HEK293 (cell line): ENCODE measurements at regions not wholly inside any gene's neighbourhood (a gene's known extent, or its start where the extent isn't known, plus 50 kb on each side); places are given as distances from the start of the nearest gene placed in this dataset.

Source experiments
- CTCF ChIA-PET: fragments of 350-600 bp; formaldehyde crosslinking; extraction: SDS; loops from one replicate; lab custom pipeline; 2021; ENCODE audit warnings: antibody characterized with exemption; lab: Yijun Ruan, JAX
- POLR2A ChIA-PET: fragments of 300-600 bp; formaldehyde crosslinking; extraction: SDS; loops from one replicate; lab custom pipeline; 2020; ENCODE audit warnings: antibody characterized with exemption, inconsistent platforms; lab: Yijun Ruan, JAX
- H3K27ac ChIP-seq: fragments of 200-500 bp; sonication (Bioruptor generic); 2 replicates; pipeline ENCODE4 v1.5.1; 2014; ENCODE audit warnings: low read depth, low read length, control low read depth, inconsistent platforms; ENCODE audit errors: extremely low read depth
- H3K36me3 ChIP-seq, 2 experiments: fragments of 200-500 bp in 1 of 2; sonication (Bioruptor generic) in 1 of 2; 1 replicate in 1 of 2; 2 replicates in 1 of 2; pipeline ENCODE4 v1.5.1; 2014 to 2017; ENCODE audit warnings: inconsistent platforms in 2 of 2, low read length in 2 of 2; ENCODE audit not compliant: control insufficient read depth in 2 of 2, insufficient read depth in 1 of 2
- H3K4me1 ChIP-seq: fragments of 200-500 bp; sonication (Bioruptor generic); 2 replicates; pipeline ENCODE4 v1.5.1; 2014; ENCODE audit warnings: mild to moderate bottlenecking, low read length, inconsistent platforms; ENCODE audit not compliant: control insufficient read depth, insufficient read depth
- H3K4me3 ChIP-seq: 2 replicates; pipeline ENCODE4 v1.5.1; 2011; ENCODE audit warnings: low read depth, mild to moderate bottlenecking, control low read depth, low read length, moderate library complexity
- H3K9me3 ChIP-seq: fragments of 200-500 bp; sonication (Bioruptor generic); 2 replicates; pipeline ENCODE4 v1.5.1; 2014; ENCODE audit warnings: low read depth, low read length, inconsistent platforms; ENCODE audit not compliant: control insufficient read depth, insufficient read depth
- HIC1 ChIP-seq: fragments of 450-650 bp; formaldehyde crosslinking; IDR thresholded peaks from 2 replicates; pipeline ENCODE4 v1.5.1; 2016; ENCODE audit warnings: missing biosample characterization, missing genetic modification characterization
- HOXA7 ChIP-seq: sonication (generic); formaldehyde crosslinking; IDR thresholded peaks from 2 replicates; pipeline ENCODE4 v1.8.1; 2022; ENCODE audit warnings: missing genetic modification reagents, borderline replicate concordance
- KLF10 ChIP-seq: fragments of 450-650 bp; IDR thresholded peaks from 2 replicates; pipeline ENCODE4 v1.5.1; 2018; ENCODE audit warnings: missing biosample characterization, mild to moderate bottlenecking, missing genetic modification characterization
- PRDM1 ChIP-seq: fragments of 450-650 bp; formaldehyde crosslinking; IDR thresholded peaks from 2 replicates; pipeline ENCODE4; 2016; ENCODE audit warnings: missing biosample characterization, missing genetic modification characterization
- REPIN1 ChIP-seq: fragments of 450-650 bp; formaldehyde crosslinking; IDR thresholded peaks from 2 replicates; pipeline ENCODE4 v1.5.1; 2017; ENCODE audit warnings: missing biosample characterization, missing genetic modification characterization, low read depth
- TRIM28 ChIP-seq: IDR thresholded peaks from 2 replicates; pipeline ENCODE4 v1.6.1; 2011; ENCODE audit warnings: low read length, control low read depth, borderline replicate concordance
- TSHZ1 ChIP-seq: fragments of 450-650 bp; formaldehyde crosslinking; IDR thresholded peaks from 2 replicates; pipeline ENCODE4 v1.5.1; 2016; ENCODE audit warnings: missing biosample characterization, missing genetic modification characterization, borderline replicate concordance
- WT1 ChIP-seq: fragments of 450-650 bp; formaldehyde crosslinking; IDR thresholded peaks from 2 replicates; pipeline ENCODE4 v1.5.1; 2016; ENCODE audit warnings: missing biosample characterization, missing genetic modification characterization
- ZFP3 ChIP-seq: fragments of 450-650 bp; formaldehyde crosslinking; IDR thresholded peaks from 2 replicates; pipeline ENCODE4 v1.5.1; 2016; ENCODE audit warnings: low read depth, missing biosample characterization, missing genetic modification characterization
- ZNF146 ChIP-seq: fragments of 450-650 bp; formaldehyde crosslinking; IDR thresholded peaks from 2 replicates; pipeline ENCODE4 v1.5.1; 2016; ENCODE audit warnings: missing biosample characterization, missing genetic modification characterization
- ZNF148 ChIP-seq: fragments of 450-650 bp; formaldehyde crosslinking; IDR thresholded peaks from 2 replicates; pipeline ENCODE4 v1.5.0; 2017; ENCODE audit warnings: missing biosample characterization, missing genetic modification characterization, borderline replicate concordance
- ZNF157 ChIP-seq: fragments of 450-650 bp; formaldehyde crosslinking; IDR thresholded peaks from 2 replicates; pipeline ENCODE4 v1.5.1; 2016; ENCODE audit warnings: missing biosample characterization, missing genetic modification characterization
- ZNF16 ChIP-seq: fragments of 450-650 bp; formaldehyde crosslinking; IDR thresholded peaks from 2 replicates; pipeline ENCODE4 v1.5.1; 2016; ENCODE audit warnings: low read depth, missing biosample characterization, missing genetic modification characterization
- ZNF202 ChIP-seq: fragments of 450-650 bp; formaldehyde crosslinking; IDR thresholded peaks from 2 replicates; pipeline ENCODE4 v1.5.1; 2016; ENCODE audit warnings: missing biosample characterization, missing genetic modification characterization, borderline replicate concordance
- ZNF239 ChIP-seq: fragments of 450-650 bp; formaldehyde crosslinking; IDR thresholded peaks from 2 replicates; pipeline ENCODE4 v1.5.1; 2016; ENCODE audit warnings: missing biosample characterization, missing genetic modification characterization
- ZNF341 ChIP-seq: fragments of 450-650 bp; formaldehyde crosslinking; IDR thresholded peaks from 2 replicates; pipeline ENCODE4; 2016; ENCODE audit warnings: low read depth, missing biosample characterization, missing genetic modification characterization
- ZNF37A ChIP-seq: fragments of 450-650 bp; IDR thresholded peaks from 2 replicates; pipeline ENCODE4 v1.5.1; 2018; ENCODE audit warnings: missing biosample characterization, missing genetic modification characterization
- ZNF423 ChIP-seq: fragments of 450-650 bp; formaldehyde crosslinking; IDR thresholded peaks from 2 replicates; pipeline ENCODE4 v1.5.1; 2016; ENCODE audit warnings: missing biosample characterization, missing genetic modification characterization
- ZNF433 ChIP-seq: fragments of 450-650 bp; formaldehyde crosslinking; IDR thresholded peaks from 2 replicates; pipeline ENCODE4 v1.5.1; 2016; ENCODE audit warnings: missing biosample characterization, missing genetic modification characterization, low read depth
- ZNF501 ChIP-seq: fragments of 450-650 bp; formaldehyde crosslinking; IDR thresholded peaks from 2 replicates; pipeline ENCODE4 v1.5.1; 2016; ENCODE audit warnings: missing biosample characterization, missing genetic modification characterization
- ZNF549 ChIP-seq: fragments of 450-650 bp; IDR thresholded peaks from 2 replicates; pipeline ENCODE4 v1.5.1; 2018; ENCODE audit warnings: missing biosample characterization, missing genetic modification characterization, mild to moderate bottlenecking, inconsistent platforms, moderate library complexity
- ZNF571 ChIP-seq: fragments of 450-650 bp; formaldehyde crosslinking; IDR thresholded peaks from 2 replicates; pipeline ENCODE4 v1.5.0; 2017; ENCODE audit warnings: missing biosample characterization, missing genetic modification characterization
- ZNF596 ChIP-seq: fragments of 450-650 bp; IDR thresholded peaks from 2 replicates; pipeline ENCODE4 v1.5.0; 2018; ENCODE audit warnings: missing biosample characterization, mild to moderate bottlenecking, missing genetic modification characterization, moderate library complexity
- ZNF621 ChIP-seq: fragments of 450-650 bp; formaldehyde crosslinking; IDR thresholded peaks from 2 replicates; pipeline ENCODE4 v1.5.1; 2017; ENCODE audit warnings: missing biosample characterization, missing genetic modification characterization
- ZNF777 ChIP-seq: fragments of 450-650 bp; formaldehyde crosslinking; IDR thresholded peaks from 2 replicates; pipeline ENCODE4 v1.5.1; 2017; ENCODE audit warnings: missing biosample characterization, missing genetic modification characterization, borderline replicate concordance

DNA sequence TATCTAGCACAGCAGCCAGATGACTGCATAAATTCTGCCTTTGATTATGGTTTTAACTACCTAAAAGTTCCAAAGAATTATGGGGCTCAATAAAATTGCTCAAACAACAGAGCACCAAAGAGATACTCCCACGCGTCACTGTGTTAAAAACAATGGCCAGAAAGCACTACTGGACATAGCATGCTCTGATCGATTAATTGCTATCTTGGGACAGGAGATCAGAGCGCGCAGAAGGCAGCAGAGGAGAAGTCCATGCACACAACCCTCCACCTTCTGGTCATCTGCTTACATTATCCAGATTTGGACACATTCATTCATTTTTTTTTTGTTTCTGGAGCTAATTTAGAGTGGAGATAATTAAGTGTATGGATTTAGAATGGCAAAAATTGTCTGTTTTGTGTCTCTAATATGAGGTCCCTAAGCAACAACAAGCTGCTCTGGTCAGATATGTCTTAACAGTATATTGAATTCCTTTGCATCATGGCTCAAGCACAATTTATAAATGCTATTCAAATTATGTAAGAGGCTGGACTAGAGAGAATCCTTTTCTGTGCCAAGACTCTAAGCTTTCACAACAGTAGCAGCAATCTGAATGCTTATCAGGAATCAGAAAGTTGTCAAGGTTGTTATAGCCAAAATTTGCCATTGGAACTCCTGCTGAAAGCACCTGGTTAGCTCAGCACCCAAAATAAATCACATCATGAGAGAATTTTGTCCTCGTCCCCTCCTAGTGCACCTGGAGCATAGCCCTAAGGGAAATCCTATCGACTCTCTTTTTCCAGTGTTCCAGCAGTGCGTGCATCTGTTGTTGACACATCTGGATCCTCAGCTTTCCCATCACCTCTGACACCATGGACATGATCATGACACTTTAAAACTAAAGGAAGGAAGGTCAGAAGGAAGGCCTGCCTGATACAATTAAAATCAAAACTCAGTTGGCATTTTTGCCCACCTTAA is 98.6 kb upstream of the HMHB1 start (continued):
- no peak for TF ChIP-seq ZNF423 (tag by site-specific recombination)

DNA sequence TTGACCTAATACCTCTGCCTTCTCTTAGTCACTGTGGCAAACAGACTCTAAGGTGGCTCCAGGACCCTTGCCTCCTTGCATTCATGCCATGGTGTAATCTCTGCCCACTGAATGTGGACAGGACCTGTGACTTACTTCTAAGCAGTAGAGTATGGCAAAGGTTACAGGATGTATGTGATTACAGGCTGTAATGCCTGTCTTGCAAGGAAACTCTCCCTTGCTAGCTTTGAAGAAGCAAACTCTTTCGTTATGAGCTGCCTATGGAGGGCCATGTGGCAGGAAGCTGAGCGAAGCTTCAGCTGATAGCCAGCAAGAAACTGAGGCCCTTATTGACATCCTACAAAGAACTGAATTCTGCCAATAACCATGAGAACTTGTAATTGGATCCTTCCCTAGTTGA is 103.3 kb upstream of the HMHB1 start:
- Histone ChIP-seq H3K36me3 (no peaks in the 10 kb centered on the region), H3K9me3 (no peaks in the 10 kb centered on the region), H3K4me1 (no peaks in the 10 kb centered on the region), H3K4me3 (no peak overlapping the region), H3K27ac (no peak overlapping the region)
- TF ChIP-seq ZNF341 (tag by site-specific recombination) (no peak), REPIN1 (tag by site-specific recombination) (no peak), ZNF37A (tag by site-specific recombination) (no peak), ZNF433 (tag by site-specific recombination) (no peak), ZFP3 (tag by site-specific recombination) (no peak), ZNF157 (tag by site-specific recombination) (no peak), ZNF549 (tag by site-specific recombination) (no peak)
- CTCF ChIA-PET, result no interaction called here
- POLR2A ChIA-PET, result no interaction called here

DNA sequence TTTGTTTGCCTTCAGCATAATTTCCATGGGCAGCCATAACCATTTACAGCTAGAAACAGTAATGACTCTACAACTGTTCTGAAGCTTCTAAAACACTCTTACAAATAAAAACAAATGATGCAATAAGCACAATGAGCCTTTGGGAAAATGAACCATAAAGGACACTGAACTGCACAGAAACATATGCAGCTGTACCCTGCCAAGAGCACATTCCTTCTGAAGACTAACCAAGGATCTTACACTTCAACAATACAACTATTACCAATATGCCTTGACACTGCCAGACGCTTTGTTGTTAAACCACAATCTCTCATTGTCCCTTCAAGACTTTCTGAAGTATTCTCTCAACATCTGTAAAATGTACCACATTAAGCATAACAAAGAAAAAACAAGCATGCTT is 104.2 kb upstream of the HMHB1 start:
- no peaks in the 10 kb centered on the region for H3K36me3 ChIP-seq
- H3K27ac ChIP-seq, result no peak overlapping the region
- no peak overlapping the region for H3K4me3 ChIP-seq
- H3K4me1 ChIP-seq, result no peaks in the 10 kb centered on the region
- no peaks in the 10 kb centered on the region for H3K9me3 ChIP-seq
- CTCF ChIA-PET, result no interaction called here
- POLR2A ChIA-PET, result no interaction called here
- no peak for TF ChIP-seq HOXA7 (CRISPR knock-in tag)
- no peak for TF ChIP-seq HIC1 (tag by site-specific recombination)
- TF ChIP-seq ZNF16 (tag by site-specific recombination), result no peak
- no peak for TF ChIP-seq TSHZ1 (tag by site-specific recombination)
- TF ChIP-seq PRDM1 (tag by site-specific recombination), result no peak
- no peak for TF ChIP-seq ZNF146 (tag by site-specific recombination)
- TF ChIP-seq TRIM28, result no peak
- TF ChIP-seq ZNF596, result no peak
- TF ChIP-seq ZNF37A (tag by site-specific recombination), result no peak
- TF ChIP-seq ZNF202 (tag by site-specific recombination), result no peak
- TF ChIP-seq ZNF239, result no peak
- TF ChIP-seq ZNF777 (tag by site-specific recombination), result no peak
- TF ChIP-seq ZNF501, result no peak
- no peak for TF ChIP-seq WT1 (tag by site-specific recombination)
- no peak for TF ChIP-seq ZNF621 (tag by site-specific recombination)
- no peak for TF ChIP-seq ZNF571 (tag by site-specific recombination)
- TF ChIP-seq KLF10 (tag by site-specific recombination), result no peak
- TF ChIP-seq ZNF148 (tag by site-specific recombination), result no peak
